ENCODE measurements at regions not wholly inside any gene's neighbourhood (a gene's known extent, or its start where the extent isn't known, plus 50 kb on each side); places are given as distances from the start of the nearest gene placed in this dataset.

GRCh38 chr5:72035831-72036230 is 71.4 kb upstream of the MAP1B start:
- Histone ChIP-seq H3K27ac (ENCODE audit: low read depth, low read length, poor library complexity, severe bottlenecking) (no peak overlapping the region), H3K9me3 (ENCODE audit: low read length) (no peaks in the 10 kb centered on the region), H3K27me3 (ENCODE audit: insufficient read depth, low read length) (no peaks in the 10 kb centered on the region), H3K79me2 (ENCODE audit: insufficient read depth, low read length) (no peaks in the 10 kb centered on the region), H3K4me3 (ENCODE audit: low read depth, low read length, poor library complexity, severe bottlenecking) (no peak overlapping the region), H3K4me2 (ENCODE audit: low read length) (no peak overlapping the region), H2AFZ (ENCODE audit: low read length) (no peak overlapping the region), H3K4me1 (ENCODE audit: insufficient read depth, low read length, severe bottlenecking) (no peaks in the 10 kb centered on the region), H3K9me2 (ENCODE audit: low read depth, low read length) (no peaks in the 10 kb centered on the region), H4K20me1 (ENCODE audit: insufficient read depth, low read length) (no peaks in the 10 kb centered on the region), H3K36me3 (ENCODE audit: insufficient read depth, low read length) (no peaks in the 10 kb centered on the region), H3K9ac (ENCODE audit: low read length) (no peak overlapping the region), H3F3A (ENCODE audit: insufficient read depth, low read length) (no peaks in the 10 kb centered on the region)
- TF ChIP-seq EZH2 (IDR thresholded peaks at IDR 0.05; ENCODE audit: borderline replicate concordance, low read length) (no peak), CTCF (IDR thresholded peaks at IDR 0.05; ENCODE audit: low read length) (no peak)

- no peaks in the 10 kb centered on the region for H3K4me1 ChIP-seq (ENCODE audit: insufficient read depth, low read length, severe bottlenecking)
- H3K9me2 ChIP-seq (ENCODE audit: low read depth, low read length): no peaks in the 10 kb centered on the region
- H3K9ac ChIP-seq (ENCODE audit: low read length): no peak overlapping the region
- TF ChIP-seq EZH2 (IDR thresholded peaks at IDR 0.05; ENCODE audit: borderline replicate concordance, low read length) (no peak), CTCF (IDR thresholded peaks at IDR 0.05; ENCODE audit: low read length) (no peak)
- H3K4me2 ChIP-seq (ENCODE audit: low read length): no peak overlapping the region
- H3K36me3 ChIP-seq (ENCODE audit: insufficient read depth, low read length): no peaks in the 10 kb centered on the region
- H3K9me3 ChIP-seq (ENCODE audit: low read length): no peaks in the 10 kb centered on the region
- no peaks in the 10 kb centered on the region for H3K27me3 ChIP-seq (ENCODE audit: insufficient read depth, low read length)
- no peaks in the 10 kb centered on the region for H3F3A ChIP-seq (ENCODE audit: insufficient read depth, low read length)
- H3K79me2 ChIP-seq (ENCODE audit: insufficient read depth, low read length): no peaks in the 10 kb centered on the region
- H4K20me1 ChIP-seq (ENCODE audit: insufficient read depth, low read length): no peaks in the 10 kb centered on the region
- H3K27ac ChIP-seq (ENCODE audit: low read depth, low read length, poor library complexity, severe bottlenecking): no peak overlapping the region
- no peak overlapping the region for H2AFZ ChIP-seq (ENCODE audit: low read length)
- H3K4me3 ChIP-seq (ENCODE audit: low read depth, low read length, poor library complexity, severe bottlenecking): no peak overlapping the region
Measured at GRCh38 chr5:72036951-72037350, 70.3 kb upstream of the MAP1B start.

DNA sequence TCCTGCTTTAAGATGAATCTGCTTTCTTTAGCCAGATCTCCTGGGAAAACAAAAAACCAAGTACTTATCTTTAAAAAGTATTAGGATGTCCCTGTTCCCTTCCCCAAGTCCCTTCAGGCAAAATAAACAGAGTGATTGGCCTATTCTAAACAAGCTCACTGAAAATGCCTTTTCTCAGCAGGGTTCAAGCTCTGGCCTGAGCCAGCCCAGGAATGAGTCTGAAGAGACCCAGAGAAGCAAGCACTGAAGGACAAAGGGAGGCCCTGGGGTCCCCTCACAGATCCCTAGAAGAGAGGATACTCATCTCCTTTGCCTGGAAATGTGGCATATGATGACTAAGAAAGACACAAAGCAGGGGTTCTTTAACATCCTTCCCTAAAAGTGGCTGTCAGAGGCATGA is 66.8 kb upstream of the MAP1B start:
- no peaks in the 10 kb centered on the region for H3K36me3 ChIP-seq (ENCODE audit: insufficient read depth, low read length)

More for the DNA sequence above, 66.8 kb upstream of the MAP1B start:
- Histone ChIP-seq H3K27me3 (ENCODE audit: insufficient read depth, low read length) (no peaks in the 10 kb centered on the region), H3K9ac (ENCODE audit: low read length) (no peak overlapping the region), H3K4me2 (ENCODE audit: low read length) (no peak overlapping the region), H3K4me3 (ENCODE audit: low read depth, low read length, poor library complexity, severe bottlenecking) (no peak overlapping the region), H3K4me1 (ENCODE audit: insufficient read depth, low read length, severe bottlenecking) (no peaks in the 10 kb centered on the region), H2AFZ (ENCODE audit: low read length) (no peak overlapping the region), H3F3A (ENCODE audit: insufficient read depth, low read length) (no peaks in the 10 kb centered on the region), H3K9me2 (ENCODE audit: low read depth, low read length) (no peaks in the 10 kb centered on the region), H3K79me2 (ENCODE audit: insufficient read depth, low read length) (no peaks in the 10 kb centered on the region), H4K20me1 (ENCODE audit: insufficient read depth, low read length) (no peaks in the 10 kb centered on the region), H3K27ac (ENCODE audit: low read depth, low read length, poor library complexity, severe bottlenecking) (no peak overlapping the region), H3K9me3 (ENCODE audit: low read length) (no peaks in the 10 kb centered on the region)
- TF ChIP-seq CTCF (IDR thresholded peaks at IDR 0.05; ENCODE audit: low read length) (no peak), EZH2 (IDR thresholded peaks at IDR 0.05; ENCODE audit: borderline replicate concordance, low read length) (no peak)

Measured in OCI-LY1 (cell line).